ENCODE measurements at regions not wholly inside any gene's neighbourhood (a gene's known extent, or its start where the extent isn't known, plus 50 kb on each side); places are given as distances from the start of the nearest gene placed in this dataset.
A peak's percentile ranks its signal among the peaks of the same experiment; 100 is the strongest.

DNA sequence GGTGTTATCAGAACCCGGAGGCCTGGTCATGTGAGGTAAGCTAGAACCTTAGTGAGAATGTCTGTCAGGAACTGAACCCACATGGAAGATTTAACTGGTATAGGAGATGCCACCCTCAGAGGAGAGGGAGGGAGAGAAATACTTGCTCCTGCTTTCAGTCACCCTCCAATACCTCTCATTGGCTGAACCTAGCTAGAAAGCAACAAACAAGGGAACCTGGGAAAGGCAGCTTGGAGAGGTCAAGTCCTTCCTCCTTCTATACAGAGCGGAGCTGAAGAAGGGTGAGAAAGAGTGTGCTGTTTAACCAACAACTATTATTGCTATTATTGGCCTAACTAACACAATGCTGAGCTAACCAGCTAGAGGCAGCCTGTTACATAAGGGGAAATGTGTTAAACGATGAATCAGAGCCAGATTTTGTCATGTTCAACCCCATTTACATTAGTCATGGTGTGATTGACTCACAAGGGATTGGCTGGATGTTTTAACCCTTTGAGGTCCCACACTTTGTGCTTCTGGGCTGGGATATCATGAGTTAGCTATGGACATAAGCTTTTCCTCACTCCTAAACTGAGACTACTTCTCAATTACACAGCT lies 96.5 kb upstream of the ESX1 start:
- ATAC-seq (ENCODE audit: low read depth) (no peak), DNase-seq (ENCODE audit: low spot score in 2 of 2) (no peak)
- Mint-ChIP-seq H3K36me3 (no peaks in the 10 kb centered on the region), H3K27ac (no peak overlapping the region), H3K4me3 (no peak overlapping the region), H3K27me3 (peaks cover 4% of the 10 kb centered on the region), H3K4me1 (peaks cover 3% of the 10 kb centered on the region), H3K9me3 (no peaks in the 10 kb centered on the region)

- H3K27me3 Mint-ChIP-seq: peaks cover 2% of the 10 kb centered on the region
- no peak overlapping the region for H3K27ac Mint-ChIP-seq
- DNase-seq (ENCODE audit: low spot score in 2 of 2) (no peak), ATAC-seq (ENCODE audit: low read depth) (no peak)
- no peaks in the 10 kb centered on the region for H3K9me3 Mint-ChIP-seq
- peaks cover 3% of the 10 kb centered on the region for H3K4me1 Mint-ChIP-seq
- no peak overlapping the region for H3K4me3 Mint-ChIP-seq
- no peaks in the 10 kb centered on the region for H3K36me3 Mint-ChIP-seq
Measured at GRCh38 chrX:104347860-104348259, 93.1 kb upstream of the ESX1 start.

- no peaks in the 10 kb centered on the region for H3K9me3 Mint-ChIP-seq
- no peaks in the 10 kb centered on the region for H3K27me3 Mint-ChIP-seq
- H3K27ac Mint-ChIP-seq: no peak overlapping the region
- DNase-seq (ENCODE audit: low spot score in 2 of 2) (peak; percentile 1 to 25), ATAC-seq (ENCODE audit: low read depth) (peak; percentile 60)
- peaks cover 3% of the 10 kb centered on the region for H3K4me1 Mint-ChIP-seq
- no peak overlapping the region for H3K4me3 Mint-ChIP-seq
- no peaks in the 10 kb centered on the region for H3K36me3 Mint-ChIP-seq
Measured at GRCh38 chrX:104343428-104344129, 88.8 kb upstream of the ESX1 start.

DNA sequence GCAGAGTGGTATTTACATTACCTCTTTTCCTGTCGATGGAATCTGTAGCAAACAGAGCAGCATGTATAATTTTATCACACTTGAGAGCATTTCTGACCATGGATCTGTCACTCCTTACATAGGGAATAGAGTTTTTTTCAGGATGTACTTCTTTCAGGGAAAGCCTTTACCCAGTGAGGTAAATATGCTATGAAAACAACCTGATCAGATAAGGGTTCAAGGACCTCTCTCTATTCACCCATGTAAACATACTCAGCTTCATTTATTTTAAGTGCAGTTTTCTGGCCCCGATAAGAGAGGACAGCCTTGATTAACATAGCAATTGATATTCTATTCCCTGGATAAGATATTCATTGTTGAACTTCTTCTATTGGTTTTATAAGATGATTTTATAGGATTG lies 87.3 kb upstream of the ESX1 start:
- no peak overlapping the region for H3K27ac Mint-ChIP-seq
- no peaks in the 10 kb centered on the region for H3K4me1 Mint-ChIP-seq
- H3K27me3 Mint-ChIP-seq: no peaks in the 10 kb centered on the region
- H3K9me3 Mint-ChIP-seq: no peaks in the 10 kb centered on the region
- H3K4me3 Mint-ChIP-seq: no peak overlapping the region
- DNase-seq (ENCODE audit: low spot score in 2 of 2) (no peak), ATAC-seq (ENCODE audit: low read depth) (no peak)
- no peaks in the 10 kb centered on the region for H3K36me3 Mint-ChIP-seq

DNA sequence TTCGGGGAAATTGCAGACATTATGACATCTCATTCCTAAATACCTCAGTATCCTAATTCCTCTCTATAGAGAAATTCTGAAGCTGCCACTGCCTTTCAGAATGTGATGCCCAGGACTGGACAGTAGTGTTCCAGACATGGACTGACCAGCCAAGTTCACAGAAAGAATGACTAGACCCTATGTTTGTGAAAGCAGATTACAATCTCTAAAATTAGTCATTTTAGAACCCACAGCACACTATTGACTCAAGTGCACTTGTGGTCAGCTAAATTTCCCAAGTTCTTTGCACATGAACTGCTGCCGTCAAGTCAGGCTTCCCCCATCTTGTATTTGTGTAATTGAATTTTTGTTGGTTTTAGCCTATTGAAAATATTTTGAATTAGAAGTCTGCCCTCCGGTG lies 81.0 kb upstream of the ESX1 start:
- H3K4me1 Mint-ChIP-seq: no peaks in the 10 kb centered on the region
- no peaks in the 10 kb centered on the region for H3K36me3 Mint-ChIP-seq
- ATAC-seq (ENCODE audit: low read depth) (no peak), DNase-seq (ENCODE audit: low spot score in 2 of 2) (no peak)
- H3K4me3 Mint-ChIP-seq: no peak overlapping the region
- H3K27me3 Mint-ChIP-seq: no peaks in the 10 kb centered on the region
- H3K27ac Mint-ChIP-seq: no peak overlapping the region
- no peaks in the 10 kb centered on the region for H3K9me3 Mint-ChIP-seq

GRCh38 chrX:104334971-104335370 lies 80.2 kb upstream of the ESX1 start:
- Mint-ChIP-seq H3K4me3 (no peak overlapping the region), H3K4me1 (no peaks in the 10 kb centered on the region), H3K9me3 (no peaks in the 10 kb centered on the region), H3K36me3 (no peaks in the 10 kb centered on the region), H3K27ac (no peak overlapping the region), H3K27me3 (no peaks in the 10 kb centered on the region)
- DNase-seq (ENCODE audit: low spot score in 2 of 2) (no peak), ATAC-seq (ENCODE audit: low read depth) (no peak)

- H3K4me1 Mint-ChIP-seq: no peaks in the 10 kb centered on the region
- no peak overlapping the region for H3K4me3 Mint-ChIP-seq
- no peak for ATAC-seq (ENCODE audit: low read depth)
- no peaks in the 10 kb centered on the region for H3K9me3 Mint-ChIP-seq
- H3K27me3 Mint-ChIP-seq: peaks cover 2% of the 10 kb centered on the region
- H3K27ac Mint-ChIP-seq: no peak overlapping the region
- DNase-seq (ENCODE audit: low spot score in 2 of 2): no peak
- peaks cover 2% of the 10 kb centered on the region for H3K36me3 Mint-ChIP-seq
Measured at GRCh38 chrX:104330966-104331365, 76.2 kb upstream of the ESX1 start.

GRCh38 chrX:104329731-104330130 lies 75.0 kb upstream of the ESX1 start:
- ATAC-seq (ENCODE audit: low read depth): no peak
- Mint-ChIP-seq H3K36me3 (peaks cover 2% of the 10 kb centered on the region), H3K4me1 (no peaks in the 10 kb centered on the region), H3K27ac (no peak overlapping the region), H3K27me3 (peaks cover 10% of the 10 kb centered on the region), H3K4me3 (no peak overlapping the region), H3K9me3 (peaks cover 3% of the 10 kb centered on the region)
- DNase-seq (ENCODE audit: low spot score in 2 of 2): no peak

DNA sequence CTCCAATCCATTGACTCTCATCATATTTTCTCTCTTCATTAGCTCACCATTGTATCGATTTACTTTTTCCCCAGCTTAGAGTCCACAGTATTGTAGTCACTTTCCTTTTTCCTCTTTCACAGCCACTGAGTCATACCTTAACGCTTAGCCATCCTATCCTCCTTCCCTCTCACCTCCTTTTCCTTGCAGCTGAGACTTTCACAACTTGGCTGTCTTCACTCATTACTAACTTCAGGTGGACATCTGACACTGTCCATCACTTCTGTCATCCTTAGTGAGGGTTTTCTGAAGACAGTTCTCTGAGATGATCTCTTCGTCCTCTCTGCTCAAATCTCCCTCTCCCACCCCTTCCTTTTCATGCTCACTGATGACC lies 70.5 kb upstream of the ESX1 start:
- peaks cover 2% of the 10 kb centered on the region for H3K36me3 Mint-ChIP-seq
- no peaks in the 10 kb centered on the region for H3K4me1 Mint-ChIP-seq
- ATAC-seq (ENCODE audit: low read depth): no peak
- H3K4me3 Mint-ChIP-seq: no peak overlapping the region
- peaks cover 12% of the 10 kb centered on the region for H3K27me3 Mint-ChIP-seq
- H3K9me3 Mint-ChIP-seq: peaks cover 3% of the 10 kb centered on the region
- no peak overlapping the region for H3K27ac Mint-ChIP-seq
- DNase-seq (ENCODE audit: low spot score in 2 of 2): no peak

DNA sequence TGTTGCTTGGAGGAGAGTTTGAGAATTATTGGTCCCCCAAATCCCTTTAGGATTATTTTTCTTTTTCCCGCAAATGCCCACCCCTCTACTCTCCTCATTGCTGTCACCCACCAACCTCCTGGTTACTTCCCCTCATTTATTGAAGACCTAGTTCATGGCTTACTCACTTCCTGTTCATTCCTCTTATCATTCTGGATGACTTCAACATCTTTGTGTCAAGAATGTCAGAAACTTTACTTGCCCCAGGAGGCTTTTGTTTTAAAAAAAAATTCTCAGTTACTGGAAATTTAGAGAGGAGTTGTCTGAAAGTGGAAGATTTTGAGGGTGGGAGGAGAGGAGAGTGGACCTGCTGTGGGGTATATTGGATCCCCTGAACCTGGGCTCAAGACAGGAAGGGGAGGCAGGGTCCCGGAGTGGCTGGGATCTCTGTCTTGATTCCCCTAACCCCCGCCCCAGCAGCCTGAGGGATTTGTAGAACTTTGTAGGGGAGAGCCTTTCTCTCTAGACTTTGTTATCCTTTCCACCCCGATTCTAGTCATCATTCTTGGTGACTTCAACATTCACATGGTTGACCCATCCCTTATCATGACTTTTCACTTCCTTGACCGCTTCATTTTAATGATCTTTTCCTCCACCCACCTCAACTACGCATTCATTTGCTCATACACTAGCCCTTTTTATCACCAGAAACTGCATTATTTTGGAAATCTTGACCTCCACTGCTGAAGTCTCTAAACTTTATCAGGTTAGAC lies 69.9 kb upstream of the ESX1 start:
- Mint-ChIP-seq H3K27ac (no peak overlapping the region), H3K4me1 (no peaks in the 10 kb centered on the region), H3K4me3 (no peak overlapping the region), H3K36me3 (peaks cover 2% of the 10 kb centered on the region), H3K9me3 (peaks cover 3% of the 10 kb centered on the region), H3K27me3 (peaks cover 12% of the 10 kb centered on the region)
- ATAC-seq (ENCODE audit: low read depth): no peak
- DNase-seq (ENCODE audit: low spot score in 2 of 2): no peak

- H3K27me3 Mint-ChIP-seq: peaks cover 3% of the 10 kb centered on the region
- H3K4me1 Mint-ChIP-seq: no peaks in the 10 kb centered on the region
- DNase-seq (ENCODE audit: low spot score in 2 of 2) (no peak), ATAC-seq (ENCODE audit: low read depth) (no peak)
- no peaks in the 10 kb centered on the region for H3K36me3 Mint-ChIP-seq
- no peaks in the 10 kb centered on the region for H3K9me3 Mint-ChIP-seq
- no peak overlapping the region for H3K27ac Mint-ChIP-seq
- no peak overlapping the region for H3K4me3 Mint-ChIP-seq
Measured at GRCh38 chrX:104319346-104319745, 64.6 kb upstream of the ESX1 start.

GRCh38 chrX:104318330-104319009 lies 63.7 kb upstream of the ESX1 start:
- peaks cover 3% of the 10 kb centered on the region for H3K27me3 Mint-ChIP-seq
- DNase-seq (ENCODE audit: low spot score in 2 of 2) (no peak), ATAC-seq (ENCODE audit: low read depth) (no peak)
- no peak overlapping the region for H3K27ac Mint-ChIP-seq
- no peaks in the 10 kb centered on the region for H3K36me3 Mint-ChIP-seq
- no peak overlapping the region for H3K4me3 Mint-ChIP-seq
- no peaks in the 10 kb centered on the region for H3K9me3 Mint-ChIP-seq
- H3K4me1 Mint-ChIP-seq: no peaks in the 10 kb centered on the region

DNA sequence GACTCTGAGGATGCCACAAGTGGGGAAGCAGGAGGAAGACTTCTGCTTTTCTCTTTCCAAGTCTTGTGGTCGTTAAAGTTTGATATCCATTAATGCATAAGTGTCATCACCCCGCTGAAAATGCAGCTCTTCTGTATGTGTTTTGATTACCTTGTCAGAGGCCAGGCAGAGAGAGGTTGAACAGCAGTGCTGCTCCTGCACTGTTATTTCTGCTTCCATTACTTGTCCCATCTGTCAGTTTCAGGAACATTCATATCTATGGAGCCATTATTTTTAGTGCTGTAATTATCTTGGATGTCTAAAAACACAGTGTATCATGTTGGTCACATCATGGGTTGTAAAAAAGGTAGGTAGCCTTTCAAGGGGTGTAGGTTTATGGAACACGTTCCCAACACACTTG lies 62.0 kb upstream of the ESX1 start:
- DNase-seq (ENCODE audit: low spot score in 2 of 2): no peak
- no peaks in the 10 kb centered on the region for H3K36me3 Mint-ChIP-seq
- H3K27me3 Mint-ChIP-seq: peaks cover 2% of the 10 kb centered on the region
- H3K4me3 Mint-ChIP-seq: no peak overlapping the region
- no peak for ATAC-seq (ENCODE audit: low read depth)
- no peak overlapping the region for H3K27ac Mint-ChIP-seq
- H3K4me1 Mint-ChIP-seq: no peaks in the 10 kb centered on the region
- H3K9me3 Mint-ChIP-seq: no peaks in the 10 kb centered on the region

DNA sequence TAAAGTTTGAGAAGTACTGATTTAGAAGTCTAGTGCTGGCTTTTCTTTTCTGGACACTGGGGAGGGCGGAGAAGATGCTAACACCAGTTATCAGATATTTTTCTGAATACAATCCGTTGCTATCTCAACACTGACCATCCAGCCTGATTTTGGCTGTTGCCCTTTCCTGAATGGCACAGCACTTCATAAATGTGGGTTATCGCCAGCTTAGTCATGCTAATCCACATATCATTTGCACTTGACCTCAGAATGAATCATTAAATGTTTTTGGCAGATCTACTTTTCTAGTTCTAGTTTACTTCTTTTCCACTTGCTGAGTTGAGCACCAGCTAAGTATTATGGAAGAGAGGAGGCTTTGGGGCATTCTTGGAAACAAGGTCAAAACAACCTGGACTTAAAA lies 60.8 kb upstream of the ESX1 start:
- Mint-ChIP-seq H3K4me1 (no peaks in the 10 kb centered on the region), H3K27ac (no peak overlapping the region), H3K27me3 (peaks cover 2% of the 10 kb centered on the region), H3K36me3 (no peaks in the 10 kb centered on the region), H3K4me3 (no peak overlapping the region), H3K9me3 (no peaks in the 10 kb centered on the region)
- no peak for ATAC-seq (ENCODE audit: low read depth)
- DNase-seq (ENCODE audit: low spot score in 2 of 2): no peak

Data from memory B cell (primary cell).